ENCODE measurements at regions not wholly inside any gene's neighbourhood (a gene's known extent, or its start where the extent isn't known, plus 50 kb on each side); places are given as distances from the start of the nearest gene placed in this dataset.

GRCh38 chr9:120327322-120327721, 252.6 kb downstream of the CDK5RAP2 start:
- Histone ChIP-seq H3K36me3 (ENCODE audit: insufficient read depth, low read length) (no peaks in the 10 kb centered on the region), H3K4me1 (ENCODE audit: insufficient read depth, low read length, poor library complexity, severe bottlenecking) (no peaks in the 10 kb centered on the region), H3K4me3 (ENCODE audit: low read depth, low read length, poor library complexity, severe bottlenecking) (no peak overlapping the region), H3K27ac (ENCODE audit: low read depth, low read length, poor library complexity, severe bottlenecking) (no peak overlapping the region), H2AFZ (ENCODE audit: low read length) (no peak overlapping the region), H3K79me2 (ENCODE audit: insufficient read depth, low read depth, low read length) (no peaks in the 10 kb centered on the region), H3K4me2 (ENCODE audit: low read length) (no peak overlapping the region), H3K9me3 (ENCODE audit: low read length) (no peaks in the 10 kb centered on the region), H3K9me2 (ENCODE audit: insufficient read depth, low read length) (no peaks in the 10 kb centered on the region), H4K20me1 (ENCODE audit: insufficient read depth, low read length) (no peaks in the 10 kb centered on the region)
- intact Hi-C loops (cut with micrococcal nuclease; ENCODE audit: unreplicated experiment): no loop called here
- BruUV-seq (replicated peaks): no TSS peak
- ChIA-PET CTCF (ENCODE audit: unreplicated experiment) (no interaction called here), POLR2A (no interaction called here)
- DNase-seq (ENCODE audit: low spot score): no peak
- TF ChIP-seq CTCF (conservative IDR thresholded peaks at IDR 0.05; ENCODE audit: low read length): no peak
- no peak for TF ChIP-seq EZH2phosphoT487 (IDR thresholded peaks at IDR 0.05; ENCODE audit: borderline replicate concordance, low read depth, low read length)

- no TSS peak for BruUV-seq (replicated peaks)
These were observed 253.8 kb downstream of the CDK5RAP2 start for GRCh38 chr9:120326049-120326693.

More at GRCh38 chr9:120326049-120326693, 253.8 kb downstream of the CDK5RAP2 start:
- H2AFZ ChIP-seq (ENCODE audit: low read length): no peak overlapping the region
- H3K79me2 ChIP-seq (ENCODE audit: insufficient read depth, low read depth, low read length): no peaks in the 10 kb centered on the region
- no peak for TF ChIP-seq CTCF (conservative IDR thresholded peaks at IDR 0.05; ENCODE audit: low read length)
- no peak for TF ChIP-seq EZH2phosphoT487 (IDR thresholded peaks at IDR 0.05; ENCODE audit: borderline replicate concordance, low read depth, low read length)
- no peaks in the 10 kb centered on the region for H3K36me3 ChIP-seq (ENCODE audit: insufficient read depth, low read length)
- no peaks in the 10 kb centered on the region for H3K9me2 ChIP-seq (ENCODE audit: insufficient read depth, low read length)
- no peaks in the 10 kb centered on the region for H3K4me1 ChIP-seq (ENCODE audit: insufficient read depth, low read length, poor library complexity, severe bottlenecking)
- no peak for DNase-seq (ENCODE audit: low spot score)
- ChIA-PET POLR2A (no interaction called here), CTCF (ENCODE audit: unreplicated experiment) (no interaction called here)
- no peak overlapping the region for H3K27ac ChIP-seq (ENCODE audit: low read depth, low read length, poor library complexity, severe bottlenecking)
- H4K20me1 ChIP-seq (ENCODE audit: insufficient read depth, low read length): no peaks in the 10 kb centered on the region
- no peaks in the 10 kb centered on the region for H3K9me3 ChIP-seq (ENCODE audit: low read length)
- no peak overlapping the region for H3K4me2 ChIP-seq (ENCODE audit: low read length)
- no peak overlapping the region for H3K4me3 ChIP-seq (ENCODE audit: low read depth, low read length, poor library complexity, severe bottlenecking)
- intact Hi-C loops (cut with micrococcal nuclease; ENCODE audit: unreplicated experiment): no loop called here

All from OCI-LY7 (cell line).